Lower lobe of right lung (tissue), 2 donors: ENCODE measurements at regions not wholly inside any gene's neighbourhood (a gene's known extent, or its start where the extent isn't known, plus 50 kb on each side); places are given as distances from the start of the nearest gene placed in this dataset.

Experiments
- ATAC-seq, 2 donors: fragments of 200-7000 bp; cut with Tn5 transposase; one replicate each; pipeline ENCODE4 v1.9.1; 2020 to 2022; ENCODE audit warnings: mild to moderate bottlenecking in 2 of 2, moderate library complexity in 2 of 2
- DNase-seq: peaks from one replicate; pipeline ENCODE4 v3.0.0-alpha.2; 2020
- H3K27ac ChIP-seq: fragments of 200-600 bp; one replicate; pipeline ENCODE4 v1.8.0; 2022
- H3K27me3 ChIP-seq: fragments of 200-600 bp; one replicate; pipeline ENCODE4 v1.8.0; 2022; ENCODE audit warnings: low read depth
- H3K36me3 ChIP-seq: fragments of 200-600 bp; one replicate; pipeline ENCODE4 v1.8.0; 2022; ENCODE audit warnings: mild to moderate bottlenecking
- H3K4me1 ChIP-seq: fragments of 200-600 bp; one replicate; pipeline ENCODE4 v1.8.0; 2022
- H3K4me3 ChIP-seq: fragments of 200-600 bp; one replicate; pipeline ENCODE4 v1.8.0; 2022; ENCODE audit warnings: mild to moderate bottlenecking
- H3K9me3 ChIP-seq: fragments of 200-600 bp; one replicate; pipeline ENCODE4 v1.8.0; 2022
- intact Hi-C: fragments of 100-400 bp; cut with DNase I; formaldehyde crosslinking; loops from one replicate; pipeline ENCODE4 v1.11.0; 2022
- TF ChIP-seq, protein P1 (sequence below): fragments of 200-600 bp; IDR thresholded peaks from one replicate; pipeline ENCODE4 v1.8.0; 2022; ENCODE audit warnings: antibody characterized with exemption, mild to moderate bottlenecking
- donor health status: DM: no; HTN: yes; CAD: no; lungs with severe emphysema.

- Histone ChIP-seq H3K4me3 (no peak overlapping the region), H3K4me1 (no peaks in the 10 kb centered on the region), H3K9me3 (no peaks in the 10 kb centered on the region), H3K27ac (no peak overlapping the region), H3K36me3 (peaks cover 21% of the 10 kb centered on the region), H3K27me3 (no peaks in the 10 kb centered on the region)
- ATAC-seq = no peak
- DNase-seq = no peak
- intact Hi-C loops = no loop called here
- TF ChIP-seq, protein P1, sequence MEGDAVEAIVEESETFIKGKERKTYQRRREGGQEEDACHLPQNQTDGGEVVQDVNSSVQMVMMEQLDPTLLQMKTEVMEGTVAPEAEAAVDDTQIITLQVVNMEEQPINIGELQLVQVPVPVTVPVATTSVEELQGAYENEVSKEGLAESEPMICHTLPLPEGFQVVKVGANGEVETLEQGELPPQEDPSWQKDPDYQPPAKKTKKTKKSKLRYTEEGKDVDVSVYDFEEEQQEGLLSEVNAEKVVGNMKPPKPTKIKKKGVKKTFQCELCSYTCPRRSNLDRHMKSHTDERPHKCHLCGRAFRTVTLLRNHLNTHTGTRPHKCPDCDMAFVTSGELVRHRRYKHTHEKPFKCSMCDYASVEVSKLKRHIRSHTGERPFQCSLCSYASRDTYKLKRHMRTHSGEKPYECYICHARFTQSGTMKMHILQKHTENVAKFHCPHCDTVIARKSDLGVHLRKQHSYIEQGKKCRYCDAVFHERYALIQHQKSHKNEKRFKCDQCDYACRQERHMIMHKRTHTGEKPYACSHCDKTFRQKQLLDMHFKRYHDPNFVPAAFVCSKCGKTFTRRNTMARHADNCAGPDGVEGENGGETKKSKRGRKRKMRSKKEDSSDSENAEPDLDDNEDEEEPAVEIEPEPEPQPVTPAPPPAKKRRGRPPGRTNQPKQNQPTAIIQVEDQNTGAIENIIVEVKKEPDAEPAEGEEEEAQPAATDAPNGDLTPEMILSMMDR = no peak
Observed at GRCh38 chr15:62715946-62716345, 326.6 kb upstream of the TPM1 start.

DNA sequence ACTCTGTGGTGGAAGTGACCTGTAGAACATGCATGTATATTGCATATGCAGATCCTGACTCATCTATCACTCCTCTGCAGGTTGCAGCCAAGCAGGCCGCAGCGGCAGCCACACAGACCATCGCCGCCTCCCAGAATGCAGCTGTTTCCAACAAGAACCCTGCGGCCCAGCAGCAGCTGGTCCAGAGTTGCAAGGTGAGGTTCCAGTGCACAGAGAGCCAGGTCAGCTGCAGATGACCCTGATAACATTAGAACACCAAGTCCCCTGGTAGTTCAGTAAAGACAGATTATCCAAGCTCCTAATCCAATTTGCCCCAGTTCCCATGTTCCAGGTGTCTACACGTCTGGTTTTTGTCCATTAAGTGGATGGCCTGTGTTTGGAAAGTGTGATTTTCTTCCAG, 325.1 kb upstream of the TPM1 start:
- H3K9me3 ChIP-seq = no peaks in the 10 kb centered on the region
- no peaks in the 10 kb centered on the region for H3K4me1 ChIP-seq
- ATAC-seq (no peak), DNase-seq (no peak)
- H3K27me3 ChIP-seq = no peaks in the 10 kb centered on the region
- no peak overlapping the region for H3K4me3 ChIP-seq
- peaks cover 21% of the 10 kb centered on the region for H3K36me3 ChIP-seq
- H3K27ac ChIP-seq = no peak overlapping the region
- TF ChIP-seq, protein P1 = no peak
- intact Hi-C loops = no loop called here

DNA sequence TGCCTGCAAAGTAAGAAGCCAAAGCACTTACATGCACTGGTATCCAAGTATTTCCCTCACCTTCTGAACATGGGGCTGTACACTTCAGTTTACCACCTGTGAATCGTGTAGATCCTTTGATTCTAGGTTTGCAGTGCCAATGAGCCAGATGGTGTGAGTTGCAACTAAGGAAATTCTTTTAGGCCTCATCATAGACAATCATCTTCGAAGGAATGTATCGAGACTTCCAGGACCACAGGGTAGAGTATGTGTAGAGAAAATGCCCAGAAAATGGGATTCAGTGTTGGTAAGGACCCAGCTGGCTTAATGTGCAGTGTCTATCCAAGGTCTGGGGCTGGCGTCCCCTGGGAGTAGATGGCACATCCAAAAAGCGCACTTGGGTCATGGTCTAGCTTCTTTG, 323.2 kb upstream of the TPM1 start:
- DNase-seq (no peak), ATAC-seq (no peak)
- intact Hi-C loops = no loop called here
- TF ChIP-seq, protein P1 = no peak
- no peaks in the 10 kb centered on the region for H3K4me1 ChIP-seq
- H3K4me3 ChIP-seq = no peak overlapping the region
- H3K9me3 ChIP-seq = no peaks in the 10 kb centered on the region
- peaks cover 21% of the 10 kb centered on the region for H3K36me3 ChIP-seq
- H3K27ac ChIP-seq = no peak overlapping the region
- no peaks in the 10 kb centered on the region for H3K27me3 ChIP-seq

DNA sequence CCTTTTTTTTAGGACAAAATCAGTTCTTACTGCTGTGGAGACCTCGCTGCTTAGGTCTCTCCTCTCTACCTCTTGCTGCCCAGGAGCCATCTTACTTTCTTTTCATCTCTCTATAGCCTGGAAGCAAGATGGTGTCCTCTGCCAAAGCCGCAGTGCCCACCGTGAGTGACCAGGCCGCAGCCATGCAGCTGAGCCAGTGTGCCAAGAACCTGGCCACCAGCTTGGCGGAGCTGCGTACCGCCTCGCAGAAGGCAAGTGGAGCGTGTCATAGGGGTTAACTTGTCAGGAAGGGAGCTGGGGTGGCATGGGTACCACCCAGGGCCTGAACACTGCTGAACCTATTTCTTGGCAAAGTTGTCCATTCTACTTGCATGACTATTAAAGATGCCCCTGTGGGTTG, 320.3 kb upstream of the TPM1 start:
- Histone ChIP-seq H3K4me3 (no peak overlapping the region), H3K4me1 (no peaks in the 10 kb centered on the region), H3K36me3 (peaks cover 12% of the 10 kb centered on the region), H3K9me3 (no peaks in the 10 kb centered on the region), H3K27me3 (no peaks in the 10 kb centered on the region), H3K27ac (no peak overlapping the region)
- DNase-seq (no peak), ATAC-seq (no peak)
- intact Hi-C loops = no loop called here
- TF ChIP-seq, protein P1 = no peak

- no peaks in the 10 kb centered on the region for H3K36me3 ChIP-seq
- H3K9me3 ChIP-seq = no peaks in the 10 kb centered on the region
- no peak for DNase-seq
- no peak overlapping the region for H3K4me3 ChIP-seq
- intact Hi-C loops = no loop called here
- H3K4me1 ChIP-seq = no peaks in the 10 kb centered on the region
- ATAC-seq = no peak
- TF ChIP-seq, protein P1 = no peak
- H3K27me3 ChIP-seq = no peaks in the 10 kb centered on the region
- H3K27ac ChIP-seq = no peak overlapping the region
Observed at GRCh38 chr15:62726461-62726860, 316.1 kb upstream of the TPM1 start.

GRCh38 chr15:62727501-62727900, 315.0 kb upstream of the TPM1 start:
- H3K4me1 ChIP-seq = no peaks in the 10 kb centered on the region
- intact Hi-C loops = no loop called here
- no peaks in the 10 kb centered on the region for H3K9me3 ChIP-seq
- no peaks in the 10 kb centered on the region for H3K27me3 ChIP-seq
- H3K4me3 ChIP-seq = no peak overlapping the region
- DNase-seq (no peak), ATAC-seq (no peak)
- no peak overlapping the region for H3K27ac ChIP-seq
- H3K36me3 ChIP-seq = no peaks in the 10 kb centered on the region
- TF ChIP-seq, protein P1 = no peak
